IMR-90 (cell line): ENCODE measurements at regions not wholly inside any gene's neighbourhood (a gene's known extent, or its start where the extent isn't known, plus 50 kb on each side); places are given as distances from the start of the nearest gene placed in this dataset.

ENCODE experiments used
- ATAC-seq: fragments of 200-7000 bp; cut with Tn5 transposase; 2 replicates; pipeline ENCODE4 v1.9.1; 2020; ENCODE audit warnings: low read depth, mild to moderate bottlenecking, moderate library complexity
- BruUV-seq: library from RNA; stranded (reverse); fragments of 400-500 nt; replicated peaks from 2 replicates; lab custom pipeline; 2021; lab: Mats Ljungman, UMichigan
- CTCF ChIA-PET: fragments of 300-600 bp; formaldehyde crosslinking; extraction: SDS; loops from one replicate; lab custom pipeline; 2021; ENCODE audit warnings: antibody characterized with exemption; lab: Yijun Ruan, JAX
- POLR2A ChIA-PET: fragments of 300-600 bp; sonication (Branson Sonifier 250); formaldehyde crosslinking; loops from one replicate; lab custom pipeline; 2022; ENCODE audit warnings: antibody characterized with exemption; ENCODE audit not compliant: unreplicated experiment; lab: Charles Lee
- DNase-seq: peaks from one replicate; pipeline ENCODE4 v3.0.0; 2013
- H2AFZ ChIP-seq: replicated peaks from 2 replicates; pipeline ENCODE3; 2013; ENCODE audit warnings: low read length, mild to moderate bottlenecking; ENCODE audit not compliant: poor library complexity
- H2AK5ac ChIP-seq: 2 replicates; pipeline ENCODE4 v1.6.1; 2013; ENCODE audit warnings: low read depth, low read length, inconsistent platforms
- H2AK9ac ChIP-seq: replicated peaks from 2 replicates; pipeline ENCODE3; 2013; ENCODE audit warnings: mild to moderate bottlenecking, low read depth, low read length, moderate library complexity; ENCODE audit not compliant: poor library complexity
- H2BK120ac ChIP-seq: 2 replicates; pipeline ENCODE4 v1.6.1; 2013; ENCODE audit warnings: low read depth, low read length, inconsistent platforms
- H2BK15ac ChIP-seq: 3 replicates; pipeline ENCODE4 v1.6.1; 2013; ENCODE audit warnings: low read depth, low read length, inconsistent platforms
- H2BK20ac ChIP-seq: 2 replicates; pipeline ENCODE4 v1.6.1; 2013; ENCODE audit warnings: low read depth, mild to moderate bottlenecking, inconsistent platforms, low read length, moderate library complexity
- H2BK5ac ChIP-seq: 2 replicates; pipeline ENCODE4 v1.6.1; 2013; ENCODE audit warnings: mild to moderate bottlenecking, low read depth, low read length, inconsistent platforms; ENCODE audit not compliant: poor library complexity, severe bottlenecking
- H3K14ac ChIP-seq: replicated peaks from 2 replicates; pipeline ENCODE4 v1.6.1; 2013; ENCODE audit warnings: low read depth, low read length, inconsistent platforms
- H3K18ac ChIP-seq: 2 replicates; pipeline ENCODE4 v1.6.1; 2013; ENCODE audit warnings: low read depth, low read length, control low read depth
- H3K23ac ChIP-seq: 2 replicates; pipeline ENCODE4 v1.6.1; 2013; ENCODE audit warnings: low read depth, low read length, inconsistent platforms
- H3K27ac ChIP-seq: 2 replicates; pipeline ENCODE4 v1.5.1; 2013; ENCODE audit warnings: mild to moderate bottlenecking, control low read depth, low read length; ENCODE audit not compliant: insufficient read depth
- H3K27me3 ChIP-seq: 2 replicates; pipeline ENCODE4 v1.6.1; 2013; ENCODE audit warnings: low read length; ENCODE audit not compliant: control insufficient read depth, insufficient read depth
- H3K36me3 ChIP-seq: 2 replicates; pipeline ENCODE4 v1.6.1; 2013; ENCODE audit warnings: low read length, mixed read lengths; ENCODE audit not compliant: control insufficient read depth, insufficient read depth
- H3K4ac ChIP-seq: 2 replicates; pipeline ENCODE4 v1.6.1; 2013; ENCODE audit warnings: low read depth, low read length, inconsistent platforms
- H3K4me1 ChIP-seq: 2 replicates; pipeline ENCODE4 v1.6.1; 2013; ENCODE audit warnings: low read length, mixed read lengths; ENCODE audit not compliant: control insufficient read depth, insufficient read depth
- H3K4me2 ChIP-seq: 2 replicates; pipeline ENCODE4 v1.6.1; 2013; ENCODE audit warnings: low read depth, mild to moderate bottlenecking, control low read depth, low read length, moderate library complexity
- H3K4me3 ChIP-seq: 2 replicates; pipeline ENCODE4 v1.5.1; 2013; ENCODE audit warnings: low read depth, mild to moderate bottlenecking, control low read depth, low read length, moderate library complexity; ENCODE audit not compliant: insufficient read depth
- H3K56ac ChIP-seq: 2 replicates; pipeline ENCODE4 v1.6.1; 2013; ENCODE audit warnings: low read length, inconsistent platforms; ENCODE audit not compliant: insufficient read depth; ENCODE audit errors: extremely low read depth
- H3K79me1 ChIP-seq, 2 experiments: 2 replicates each; pipeline ENCODE4 v1.6.1; 2013; ENCODE audit warnings: low read length in 2 of 2, inconsistent platforms in 1 of 2, low read depth in 1 of 2
- H3K9ac ChIP-seq: 2 replicates; pipeline ENCODE4 v1.6.1; 2013; ENCODE audit warnings: low read depth, low read length, control low read depth
- H3K9me1 ChIP-seq: 2 replicates; pipeline ENCODE4 v1.6.1; 2013; ENCODE audit warnings: low read length, inconsistent platforms; ENCODE audit not compliant: insufficient read depth
- H3K9me3 ChIP-seq: 2 replicates; pipeline ENCODE4 v1.6.1; 2013; ENCODE audit warnings: low read length; ENCODE audit not compliant: control insufficient read depth, insufficient read depth
- H4K20me1 ChIP-seq: 2 replicates; pipeline ENCODE4 v1.6.1; 2013; ENCODE audit warnings: low read length, inconsistent platforms; ENCODE audit not compliant: insufficient read depth
- H4K5ac ChIP-seq: 2 replicates; pipeline ENCODE4 v1.6.1; 2013; ENCODE audit warnings: mild to moderate bottlenecking, low read depth, low read length, control low read depth
- H4K8ac ChIP-seq, 2 experiments: 2 replicates each; pipeline ENCODE4 v1.6.1; 2013; ENCODE audit warnings: low read depth in 2 of 2, low read length in 2 of 2, control low read depth in 1 of 2, inconsistent platforms in 1 of 2
- H4K91ac ChIP-seq: 2 replicates; pipeline ENCODE4 v1.6.1; 2013; ENCODE audit warnings: low read depth, low read length, inconsistent platforms; ENCODE audit not compliant: insufficient read depth
- BHLHE40 ChIP-seq: fragments of 150-350 bp; IDR thresholded peaks from 2 replicates; pipeline ENCODE4 v1.6.1; 2016; ENCODE audit warnings: mild to moderate bottlenecking, low read depth, low read length
- CEBPB ChIP-seq: IDR thresholded peaks from 2 replicates; pipeline ENCODE4 v1.6.1; 2012; ENCODE audit warnings: low read depth, low read length, improper control_type of control experiment
- FOS ChIP-seq: fragments of 150-350 bp; IDR thresholded peaks from 2 replicates; pipeline ENCODE4 v1.6.1; 2016; ENCODE audit warnings: low read depth, low read length
- MAFK ChIP-seq: IDR thresholded peaks from 2 replicates; pipeline ENCODE4 v1.6.1; 2012; ENCODE audit warnings: low read depth, low read length, improper control_type of control experiment
- MAZ ChIP-seq: IDR thresholded peaks from 2 replicates; pipeline ENCODE4 v1.6.1; 2012; ENCODE audit warnings: low read depth, mild to moderate bottlenecking, low read length, improper control_type of control experiment, moderate library complexity, borderline replicate concordance
- NFE2L2 ChIP-seq: fragments of 150-350 bp; IDR thresholded peaks from 2 replicates; pipeline ENCODE4 v1.6.1; 2016; ENCODE audit warnings: low read depth, mild to moderate bottlenecking, low read length
- POLR2A ChIP-seq: IDR thresholded peaks from 2 replicates; pipeline ENCODE4 v1.6.1; 2012; ENCODE audit warnings: mild to moderate bottlenecking, low read depth, low read length
- RAD21 ChIP-seq: IDR thresholded peaks from 2 replicates; pipeline ENCODE4 v1.6.1; 2012; ENCODE audit warnings: low read length, improper control_type of control experiment
- RFX5 ChIP-seq: IDR thresholded peaks from 2 replicates; pipeline ENCODE4 v1.8.0; 2012; ENCODE audit warnings: low read depth, mild to moderate bottlenecking, low read length, moderate library complexity
- SMC3 ChIP-seq: fragments of 150-350 bp; IDR thresholded peaks from 2 replicates; pipeline ENCODE4 v1.6.1; 2016; ENCODE audit warnings: low read depth, mild to moderate bottlenecking, antibody characterized with exemption, low read length, moderate library complexity
- WGBS, 2 experiments: methylation state at CpG; one replicate each; pipeline versions ENCODE4 v1.1.5 to v1.1.7; 2013; ENCODE audit warnings: missing lambda C conversion rate in 2 of 2; ENCODE audit not compliant: insufficient read length in 1 of 2; ENCODE audit errors: extremely low coverage in 2 of 2; 5-methylcytosine and 5-hydroxymethylcytosine counted together
- dilution Hi-C: fragments of 300-500 bp; cut with HindIII; formaldehyde crosslinking; loops from one replicate; pipeline ENCODE4 v1.14.3; 2018; ENCODE audit warnings: low sequenced_read_pairs; ENCODE audit not compliant: unreplicated experiment
- in situ Hi-C: fragments of 300-500 bp; cut with MboI; formaldehyde crosslinking; loops from 3 replicates; pipeline ENCODE4 v1.14.3; 2019; ENCODE audit warnings: low sequenced_read_pairs, inconsistent platforms, mixed read lengths
- intact Hi-C: fragments of 100-400 bp; cut with micrococcal nuclease; formaldehyde crosslinking; loops from 2 replicates; pipeline ENCODE4 v1.10.0; 2022
- TF ChIP-seq, protein P1 (sequence below): fragments of 150-350 bp; IDR thresholded peaks from 2 replicates; pipeline ENCODE4 v1.6.1; 2016; ENCODE audit warnings: low read depth, mild to moderate bottlenecking, low read length, moderate library complexity, borderline replicate concordance
- TF ChIP-seq, protein P2 (sequence below): fragments of 150-350 bp; IDR thresholded peaks from 2 replicates; pipeline ENCODE4 v1.6.1; 2017; ENCODE audit warnings: mild to moderate bottlenecking, antibody characterized with exemption, low read length, low read depth

DNA sequence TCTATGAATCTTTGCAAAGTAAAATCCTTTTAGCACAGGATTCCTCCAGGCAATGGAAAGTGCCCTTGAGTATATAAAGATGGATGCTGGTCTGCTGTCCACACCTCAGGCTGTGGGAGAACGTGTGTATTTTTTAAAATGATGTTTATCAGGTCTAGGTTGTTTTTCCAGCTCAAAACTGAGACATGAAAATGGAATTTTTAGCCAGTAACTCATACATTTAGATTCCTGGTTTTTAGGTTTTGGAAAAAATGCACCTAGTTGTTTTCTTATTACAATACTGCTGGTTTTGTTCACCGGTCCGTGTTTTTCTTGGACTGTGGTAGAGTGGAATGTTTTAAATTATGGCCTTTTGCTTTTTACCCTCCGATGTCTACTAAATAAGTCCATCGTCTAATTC lies 554.7 kb downstream of the SOX6 start:
- ATAC-seq (no peak), DNase-seq (no peak)
- Histone ChIP-seq H3K56ac (no peak overlapping the region), H2BK5ac (no peak overlapping the region), H3K4me3 (no peak overlapping the region), H2AFZ (no peak overlapping the region), H3K9me3 (no peaks in the 10 kb centered on the region), H3K4me1 (peaks cover 11% of the 10 kb centered on the region), H3K36me3 (no peaks in the 10 kb centered on the region), H3K9ac (no peak overlapping the region), H3K4ac (peak overlapping the region; percentile 24; the same call in 1 of the 2 replicates), H2BK120ac (peak overlapping the region; percentile 95; the same call in 1 of the 2 replicates), H3K23ac (no peak overlapping the region), H3K27ac (no peak overlapping the region), H4K20me1 (no peaks in the 10 kb centered on the region), H3K9me1 (peaks cover 9% of the 10 kb centered on the region), H2AK9ac (no peak overlapping the region), H3K4me2 (no peak overlapping the region), H2BK20ac (0 out of 2 replicates have a peak overlapping the region, but pooled peaks have one; percentile 34), H4K8ac (peak overlapping the region in 1 of 2 experiments; percentile 27; a peak in 2 of 4 replicates), H2AK5ac (no peak overlapping the region), H3K14ac (no peak overlapping the region), H3K79me1 (no peaks in the 10 kb centered on the region), H3K27me3 (no peaks in the 10 kb centered on the region), H4K5ac (peak overlapping the region; percentile 56; the same call in 1 of the 2 replicates), H4K91ac (0 out of 2 replicates have a peak overlapping the region, but pooled peaks have one; percentile 24), H2BK15ac (peak overlapping the region; percentile 43; the same call in 1 of the 3 replicates), H3K18ac (no peak overlapping the region; the same call in 1 of the 2 replicates)
- in situ Hi-C loops: no loop called here
- WGBS, 2 experiments: 100% methylated on average over 1 of the region's 5 CpGs; no CpG with 5 or more reads in 1 of the 2 experiments
- BruUV-seq: no TSS peak
- ChIA-PET CTCF (no interaction called here), POLR2A (interaction anchor here (0.6 kb wide), 1 partner anchor 111 kb away, joined by 10 read pairs; no protein-coding TSS in a partner anchor)
- intact Hi-C loops: no loop called here
- dilution Hi-C loops: no loop called here
- TF ChIP-seq FOS (no peak), POLR2A (no peak), RFX5 (no peak), CEBPB (no peak), MAFK (no peak), NFE2L2 (no peak), MAZ (no peak), RAD21 (no peak), BHLHE40 (no peak), SMC3 (no peak)
- TF ChIP-seq, protein P1, sequence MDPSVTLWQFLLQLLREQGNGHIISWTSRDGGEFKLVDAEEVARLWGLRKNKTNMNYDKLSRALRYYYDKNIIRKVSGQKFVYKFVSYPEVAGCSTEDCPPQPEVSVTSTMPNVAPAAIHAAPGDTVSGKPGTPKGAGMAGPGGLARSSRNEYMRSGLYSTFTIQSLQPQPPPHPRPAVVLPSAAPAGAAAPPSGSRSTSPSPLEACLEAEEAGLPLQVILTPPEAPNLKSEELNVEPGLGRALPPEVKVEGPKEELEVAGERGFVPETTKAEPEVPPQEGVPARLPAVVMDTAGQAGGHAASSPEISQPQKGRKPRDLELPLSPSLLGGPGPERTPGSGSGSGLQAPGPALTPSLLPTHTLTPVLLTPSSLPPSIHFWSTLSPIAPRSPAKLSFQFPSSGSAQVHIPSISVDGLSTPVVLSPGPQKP: no peak
- TF ChIP-seq, protein P2, sequence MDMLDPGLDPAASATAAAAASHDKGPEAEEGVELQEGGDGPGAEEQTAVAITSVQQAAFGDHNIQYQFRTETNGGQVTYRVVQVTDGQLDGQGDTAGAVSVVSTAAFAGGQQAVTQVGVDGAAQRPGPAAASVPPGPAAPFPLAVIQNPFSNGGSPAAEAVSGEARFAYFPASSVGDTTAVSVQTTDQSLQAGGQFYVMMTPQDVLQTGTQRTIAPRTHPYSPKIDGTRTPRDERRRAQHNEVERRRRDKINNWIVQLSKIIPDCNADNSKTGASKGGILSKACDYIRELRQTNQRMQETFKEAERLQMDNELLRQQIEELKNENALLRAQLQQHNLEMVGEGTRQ: no peak
